ENCODE measurements at regions not wholly inside any gene's neighbourhood (a gene's known extent, or its start where the extent isn't known, plus 50 kb on each side); places are given as distances from the start of the nearest gene placed in this dataset.

GRCh38 chr3:153448151-153448829 lies 286.3 kb downstream of the RAP2B start:
- H3K4me2 ChIP-seq (replicated peaks; ENCODE audit: extremely low read depth, low read length, poor library complexity, severe bottlenecking): no peak overlapping the region
- intact Hi-C loops (cut with micrococcal nuclease): no loop called here
- Mint-ChIP-seq H3K27me3 (ENCODE audit: low read depth in 3 of 3) (no peaks in the 10 kb centered on the region), H3K27ac (no peak overlapping the region), H3K36me3 (no peaks in the 10 kb centered on the region), H3K9me3 (peaks cover 0 to 6% (median 0%) of the 10 kb centered on the region in 7 donors), H3K4me3 (no peak overlapping the region), H3K4me1 (no peaks in the 10 kb centered on the region)
- no peak overlapping the region for H2AFZ ChIP-seq (ENCODE audit: insufficient read depth, low read depth, low read length, poor library complexity, severe bottlenecking)
- no peaks in the 10 kb centered on the region for H3K4me1 ChIP-seq (ENCODE audit: control insufficient read depth in 1 of 2, insufficient read depth in 2 of 2, low read length in 2 of 2)
- no peaks in the 10 kb centered on the region for H3K9me3 ChIP-seq (replicated peaks in 1 of 2; ENCODE audit: control insufficient read depth in 1 of 2, insufficient read depth in 1 of 2, low read length in 2 of 2)
- no peak for DNase-seq
- no peak overlapping the region for H3K9ac ChIP-seq (ENCODE audit: insufficient read depth, low read length, poor library complexity, severe bottlenecking)
- no peak overlapping the region for H3K27ac ChIP-seq (ENCODE audit: low read depth in 1 of 2, low read length in 2 of 2)
- WGBS (ENCODE audit: insufficient coverage): no CpG with 5 or more reads among the region's 5 CpGs
- no peaks in the 10 kb centered on the region for H4K20me1 ChIP-seq (ENCODE audit: insufficient read depth, low read length)
- H3K27me3 ChIP-seq (ENCODE audit: control insufficient read depth in 2 of 2, insufficient read depth in 2 of 2, low read length in 2 of 2): no peaks in the 10 kb centered on the region
- TF ChIP-seq, protein P1, sequence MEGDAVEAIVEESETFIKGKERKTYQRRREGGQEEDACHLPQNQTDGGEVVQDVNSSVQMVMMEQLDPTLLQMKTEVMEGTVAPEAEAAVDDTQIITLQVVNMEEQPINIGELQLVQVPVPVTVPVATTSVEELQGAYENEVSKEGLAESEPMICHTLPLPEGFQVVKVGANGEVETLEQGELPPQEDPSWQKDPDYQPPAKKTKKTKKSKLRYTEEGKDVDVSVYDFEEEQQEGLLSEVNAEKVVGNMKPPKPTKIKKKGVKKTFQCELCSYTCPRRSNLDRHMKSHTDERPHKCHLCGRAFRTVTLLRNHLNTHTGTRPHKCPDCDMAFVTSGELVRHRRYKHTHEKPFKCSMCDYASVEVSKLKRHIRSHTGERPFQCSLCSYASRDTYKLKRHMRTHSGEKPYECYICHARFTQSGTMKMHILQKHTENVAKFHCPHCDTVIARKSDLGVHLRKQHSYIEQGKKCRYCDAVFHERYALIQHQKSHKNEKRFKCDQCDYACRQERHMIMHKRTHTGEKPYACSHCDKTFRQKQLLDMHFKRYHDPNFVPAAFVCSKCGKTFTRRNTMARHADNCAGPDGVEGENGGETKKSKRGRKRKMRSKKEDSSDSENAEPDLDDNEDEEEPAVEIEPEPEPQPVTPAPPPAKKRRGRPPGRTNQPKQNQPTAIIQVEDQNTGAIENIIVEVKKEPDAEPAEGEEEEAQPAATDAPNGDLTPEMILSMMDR (IDR thresholded peaks at IDR 0.05): no peak
- H3K4me3 ChIP-seq (replicated peaks in 1 of 3; ENCODE audit: low read depth in 2 of 3, low read length in 3 of 3): no peak overlapping the region
- H3K36me3 ChIP-seq (replicated peaks in 1 of 2; ENCODE audit: control insufficient read depth in 1 of 2, insufficient read depth in 2 of 2, low read length in 2 of 2): no peaks in the 10 kb centered on the region
- H3K79me2 ChIP-seq (ENCODE audit: insufficient read depth, low read length): no peaks in the 10 kb centered on the region

GRCh38 chr3:153456833-153457545 lies 295.0 kb downstream of the RAP2B start:
- H2AFZ ChIP-seq (ENCODE audit: insufficient read depth, low read depth, low read length, poor library complexity, severe bottlenecking): no peak overlapping the region
- H3K36me3 ChIP-seq (replicated peaks in 1 of 2; ENCODE audit: control insufficient read depth in 1 of 2, insufficient read depth in 2 of 2, low read length in 2 of 2): no peaks in the 10 kb centered on the region
- H3K4me2 ChIP-seq (replicated peaks; ENCODE audit: extremely low read depth, low read length, poor library complexity, severe bottlenecking): no peak overlapping the region
- H3K4me3 ChIP-seq (replicated peaks in 1 of 3; ENCODE audit: low read depth in 2 of 3, low read length in 3 of 3): no peak overlapping the region
- no peak overlapping the region for H3K9ac ChIP-seq (ENCODE audit: insufficient read depth, low read length, poor library complexity, severe bottlenecking)
- no peaks in the 10 kb centered on the region for H3K27me3 Mint-ChIP-seq (ENCODE audit: low read depth in 3 of 3)
- H3K27ac Mint-ChIP-seq: no peak overlapping the region
- H3K27me3 ChIP-seq (ENCODE audit: control insufficient read depth in 2 of 2, insufficient read depth in 2 of 2, low read length in 2 of 2): no peaks in the 10 kb centered on the region
- no peaks in the 10 kb centered on the region for H4K20me1 ChIP-seq (ENCODE audit: insufficient read depth, low read length)
- H3K9me3 ChIP-seq (replicated peaks in 1 of 2; ENCODE audit: control insufficient read depth in 1 of 2, insufficient read depth in 1 of 2, low read length in 2 of 2): peaks cover 0 to 3% of the 10 kb centered on the region in 2 donors
- H3K79me2 ChIP-seq (ENCODE audit: insufficient read depth, low read length): no peaks in the 10 kb centered on the region
- peaks cover 0 to 3% (median 0%) of the 10 kb centered on the region in 7 donors for H3K9me3 Mint-ChIP-seq
- no peak for DNase-seq
- TF ChIP-seq, protein P1 (IDR thresholded peaks at IDR 0.05): no peak
- H3K4me1 ChIP-seq (ENCODE audit: control insufficient read depth in 1 of 2, insufficient read depth in 2 of 2, low read length in 2 of 2): no peaks in the 10 kb centered on the region
- H3K27ac ChIP-seq (ENCODE audit: low read depth in 1 of 2, low read length in 2 of 2): no peak overlapping the region
- intact Hi-C loops (cut with micrococcal nuclease): no loop called here
- WGBS (ENCODE audit: insufficient coverage): no CpG with 5 or more reads among the region's 2 CpGs
- H3K4me1 Mint-ChIP-seq: peaks cover 2% of the 10 kb centered on the region
- no peak overlapping the region for H3K4me3 Mint-ChIP-seq
- H3K36me3 Mint-ChIP-seq: no peaks in the 10 kb centered on the region

Data from CD14-positive monocyte (primary cell).